Osteocyte (in vitro differentiated cells): ENCODE measurements at regions not wholly inside any gene's neighbourhood (a gene's known extent, or its start where the extent isn't known, plus 50 kb on each side); places are given as distances from the start of the nearest gene placed in this dataset.

Source experiments
- DNase-seq: peaks from one replicate; pipeline ENCODE4 v3.0.0; 2021; ENCODE audit warnings: mixed read lengths; ENCODE audit not compliant: unreplicated experiment; ENCODE audit errors: extremely low spot score
- H3K27ac Mint-ChIP-seq: one replicate; pipeline ENCODE4 v1.8.0; 2021; ENCODE audit warnings: mild to moderate bottlenecking, mixed read lengths; ENCODE audit not compliant: unreplicated experiment
- H3K27me3 Mint-ChIP-seq: one replicate; pipeline ENCODE4 v1.8.0; 2021; ENCODE audit warnings: mixed read lengths; ENCODE audit not compliant: unreplicated experiment
- H3K36me3 Mint-ChIP-seq: one replicate; pipeline ENCODE4 v1.8.0; 2021; ENCODE audit warnings: mixed read lengths; ENCODE audit not compliant: unreplicated experiment
- H3K4me1 Mint-ChIP-seq: one replicate; pipeline ENCODE4 v1.8.0; 2021; ENCODE audit warnings: mixed read lengths; ENCODE audit not compliant: unreplicated experiment
- H3K4me3 Mint-ChIP-seq: one replicate; pipeline ENCODE4 v1.8.0; 2021; ENCODE audit warnings: mild to moderate bottlenecking, moderate library complexity, mixed read lengths; ENCODE audit not compliant: unreplicated experiment
- H3K9me3 Mint-ChIP-seq: one replicate; pipeline ENCODE4 v1.8.0; 2021; ENCODE audit warnings: mixed read lengths; ENCODE audit not compliant: unreplicated experiment
- TF ChIP-seq, protein P1 (sequence below): fragments of 200-600 bp; sonication (generic); IDR thresholded peaks from 2 replicates; pipeline ENCODE4 v1.5.0; 2021; ENCODE audit warnings: antibody characterized with exemption, mild to moderate bottlenecking, moderate library complexity

DNA sequence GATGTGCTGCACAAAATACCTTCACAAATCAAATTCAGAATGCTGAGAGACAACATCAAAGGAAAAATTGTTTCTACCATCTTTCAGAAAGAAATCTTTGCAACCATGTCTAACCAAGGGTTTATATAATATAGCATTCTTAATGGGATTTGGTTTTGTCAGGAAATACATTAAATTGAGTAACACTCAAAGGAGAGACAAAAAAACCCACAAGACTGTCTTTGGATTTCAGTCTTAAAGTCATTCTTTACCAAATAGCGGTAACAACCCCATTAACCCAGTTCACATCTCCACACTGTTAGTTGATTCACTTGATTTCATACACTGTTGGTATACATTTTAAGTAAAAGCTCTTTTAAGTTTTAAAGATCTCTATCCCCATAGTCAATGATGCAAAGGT, 145.7 kb upstream of the EDNRA start:
- DNase-seq: no peak
- TF ChIP-seq, protein P1, sequence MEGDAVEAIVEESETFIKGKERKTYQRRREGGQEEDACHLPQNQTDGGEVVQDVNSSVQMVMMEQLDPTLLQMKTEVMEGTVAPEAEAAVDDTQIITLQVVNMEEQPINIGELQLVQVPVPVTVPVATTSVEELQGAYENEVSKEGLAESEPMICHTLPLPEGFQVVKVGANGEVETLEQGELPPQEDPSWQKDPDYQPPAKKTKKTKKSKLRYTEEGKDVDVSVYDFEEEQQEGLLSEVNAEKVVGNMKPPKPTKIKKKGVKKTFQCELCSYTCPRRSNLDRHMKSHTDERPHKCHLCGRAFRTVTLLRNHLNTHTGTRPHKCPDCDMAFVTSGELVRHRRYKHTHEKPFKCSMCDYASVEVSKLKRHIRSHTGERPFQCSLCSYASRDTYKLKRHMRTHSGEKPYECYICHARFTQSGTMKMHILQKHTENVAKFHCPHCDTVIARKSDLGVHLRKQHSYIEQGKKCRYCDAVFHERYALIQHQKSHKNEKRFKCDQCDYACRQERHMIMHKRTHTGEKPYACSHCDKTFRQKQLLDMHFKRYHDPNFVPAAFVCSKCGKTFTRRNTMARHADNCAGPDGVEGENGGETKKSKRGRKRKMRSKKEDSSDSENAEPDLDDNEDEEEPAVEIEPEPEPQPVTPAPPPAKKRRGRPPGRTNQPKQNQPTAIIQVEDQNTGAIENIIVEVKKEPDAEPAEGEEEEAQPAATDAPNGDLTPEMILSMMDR: no peak
- H3K4me3 Mint-ChIP-seq: no peak overlapping the region
- H3K36me3 Mint-ChIP-seq: peaks cover 3% of the 10 kb centered on the region
- H3K9me3 Mint-ChIP-seq: peaks cover 6% of the 10 kb centered on the region
- no peaks in the 10 kb centered on the region for H3K27me3 Mint-ChIP-seq
- peaks cover 42% of the 10 kb centered on the region for H3K4me1 Mint-ChIP-seq
- H3K27ac Mint-ChIP-seq: peak overlapping the region; percentile 75

DNA sequence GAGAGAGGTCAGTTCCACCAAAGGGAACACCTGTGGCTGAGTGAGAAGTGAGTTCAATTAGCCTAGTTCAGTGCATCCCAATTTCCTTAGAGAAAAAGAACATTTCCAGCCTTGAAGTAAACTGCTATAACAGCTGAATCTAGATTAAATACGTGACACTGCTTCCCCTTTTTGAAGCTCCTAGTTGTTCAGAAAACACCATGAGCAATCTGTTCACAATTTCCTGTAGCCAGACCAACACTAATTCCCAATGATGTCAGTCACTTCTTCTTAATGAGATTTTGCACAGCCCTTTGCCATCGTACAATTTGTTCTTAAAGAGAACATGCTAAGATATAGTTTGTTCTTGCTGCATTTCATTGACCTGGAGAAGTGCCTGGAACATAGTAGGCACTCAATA, 144.6 kb upstream of the EDNRA start:
- Mint-ChIP-seq H3K4me3 (no peak overlapping the region), H3K27me3 (no peaks in the 10 kb centered on the region), H3K9me3 (peaks cover 6% of the 10 kb centered on the region), H3K4me1 (peaks cover 44% of the 10 kb centered on the region), H3K36me3 (no peaks in the 10 kb centered on the region), H3K27ac (no peak overlapping the region)
- DNase-seq: no peak
- TF ChIP-seq, protein P1: no peak

DNA sequence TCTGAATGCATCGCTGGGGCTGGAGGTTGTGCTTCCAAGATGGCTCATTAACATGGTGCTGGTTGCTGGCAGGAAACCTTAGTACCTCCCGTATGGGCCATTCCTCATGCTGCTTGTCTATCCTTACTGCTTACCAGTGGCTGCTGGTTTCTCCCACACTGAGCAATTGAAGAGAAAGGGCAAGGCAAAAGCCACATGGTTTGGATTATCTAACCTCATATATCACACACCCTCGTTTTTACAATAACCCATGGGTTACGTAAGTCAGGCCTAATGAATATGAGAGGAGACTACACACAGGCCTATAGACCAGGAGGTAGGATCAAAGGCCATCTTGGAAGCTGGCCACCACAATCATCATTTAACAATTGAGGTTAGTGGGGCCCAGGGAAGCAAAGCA, 141.8 kb upstream of the EDNRA start:
- DNase-seq: no peak
- H3K27ac Mint-ChIP-seq: no peak overlapping the region
- no peak overlapping the region for H3K4me3 Mint-ChIP-seq
- TF ChIP-seq, protein P1: no peak
- H3K4me1 Mint-ChIP-seq: peaks cover 33% of the 10 kb centered on the region
- H3K36me3 Mint-ChIP-seq: no peaks in the 10 kb centered on the region
- no peaks in the 10 kb centered on the region for H3K9me3 Mint-ChIP-seq
- H3K27me3 Mint-ChIP-seq: no peaks in the 10 kb centered on the region

DNA sequence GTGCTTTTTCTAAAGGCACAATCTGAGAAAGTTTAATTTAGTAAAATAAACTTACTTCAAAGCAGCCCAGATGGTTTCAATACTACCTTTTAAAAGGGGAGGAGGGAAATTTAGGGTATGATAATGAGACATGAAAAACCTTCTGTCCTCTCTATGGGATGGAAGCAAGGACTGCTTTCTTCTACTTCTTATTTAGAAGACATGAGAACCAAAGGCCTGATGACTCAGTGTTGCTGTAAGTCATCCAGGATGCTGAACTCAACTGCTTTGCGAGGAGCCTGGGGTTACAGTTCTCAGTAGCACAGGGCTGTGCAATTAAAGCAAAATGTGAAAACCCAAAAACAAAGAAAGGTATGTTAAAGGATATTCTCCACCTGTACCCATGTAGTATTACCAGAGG, 140.8 kb upstream of the EDNRA start:
- no peak for DNase-seq
- peaks cover 23% of the 10 kb centered on the region for H3K4me1 Mint-ChIP-seq
- peak overlapping the region; percentile 59 for H3K27ac Mint-ChIP-seq
- TF ChIP-seq, protein P1: no peak
- H3K4me3 Mint-ChIP-seq: no peak overlapping the region
- no peaks in the 10 kb centered on the region for H3K36me3 Mint-ChIP-seq
- no peaks in the 10 kb centered on the region for H3K27me3 Mint-ChIP-seq
- no peaks in the 10 kb centered on the region for H3K9me3 Mint-ChIP-seq

DNA sequence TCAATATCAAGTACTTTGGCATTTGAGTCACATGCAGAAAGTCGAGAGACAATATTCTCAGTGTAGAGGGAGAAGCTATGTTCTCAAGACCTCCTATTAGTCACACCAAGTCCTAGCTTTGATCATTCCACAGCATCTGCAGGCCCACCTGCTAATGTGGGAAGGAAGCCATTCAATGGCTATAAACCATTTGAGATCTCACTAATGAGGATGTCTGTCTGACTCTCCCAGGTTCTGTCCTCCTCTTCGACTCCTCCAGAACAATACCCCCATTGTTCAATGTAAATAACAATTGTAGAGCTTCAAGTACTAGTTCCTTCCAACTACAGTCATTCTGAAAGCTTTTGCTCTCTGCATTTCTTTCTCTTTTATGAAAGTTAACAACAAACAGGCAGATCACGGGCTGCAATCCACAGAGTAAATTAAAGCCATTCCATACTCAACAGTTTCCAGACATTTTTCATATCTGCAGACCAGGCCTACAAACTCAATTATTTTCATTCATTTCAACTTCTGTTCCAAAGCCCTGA, 140.2 kb upstream of the EDNRA start:
- no peaks in the 10 kb centered on the region for H3K9me3 Mint-ChIP-seq
- DNase-seq: no peak
- no peak overlapping the region for H3K27ac Mint-ChIP-seq
- H3K4me3 Mint-ChIP-seq: no peak overlapping the region
- H3K36me3 Mint-ChIP-seq: no peaks in the 10 kb centered on the region
- H3K27me3 Mint-ChIP-seq: no peaks in the 10 kb centered on the region
- TF ChIP-seq, protein P1: no peak
- H3K4me1 Mint-ChIP-seq: peaks cover 19% of the 10 kb centered on the region
